ENCODE measurements at regions not wholly inside any gene's neighbourhood (a gene's known extent, or its start where the extent isn't known, plus 50 kb on each side); places are given as distances from the start of the nearest gene placed in this dataset.

DNA sequence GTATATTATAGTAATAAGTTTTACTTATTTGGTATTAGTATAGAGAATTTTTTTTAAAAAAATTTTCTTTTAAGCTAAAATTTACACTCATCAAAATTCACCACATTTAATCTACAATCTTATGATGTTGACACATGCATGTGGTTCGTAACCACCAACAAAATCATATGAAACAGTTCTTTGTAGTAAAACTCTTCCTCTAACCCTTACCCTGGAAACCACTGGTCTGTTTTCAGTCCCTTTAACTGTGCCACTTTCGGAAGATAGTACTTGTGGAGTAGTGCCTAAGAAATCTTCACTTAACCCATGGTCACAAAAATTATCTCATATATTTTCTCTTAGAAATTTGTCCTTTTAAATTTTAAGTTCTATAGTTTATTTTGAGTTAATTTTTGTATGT is 1498.8 kb downstream of the MAT2B start:
- no peak for TF ChIP-seq EZH2 (IDR thresholded peaks at IDR 0.05)
- no peak for TF ChIP-seq POLR2AphosphoS5 (IDR thresholded peaks at IDR 0.05; ENCODE audit: borderline replicate concordance, low read depth, low read length)
